Esophagus muscularis mucosa (tissue), 3 donors: ENCODE measurements at regions not wholly inside any gene's neighbourhood (a gene's known extent, or its start where the extent isn't known, plus 50 kb on each side); places are given as distances from the start of the nearest gene placed in this dataset.

Experiments used
- CTCF ChIP-seq, 3 experiments: fragments of 200-600 bp in 2 of 3; fragments of 450-650 bp in 1 of 3; sonication (generic) in 2 of 3; IDR thresholded peaks; one replicate each; pipeline ENCODE4 v1.5.1; 2017 to 2019; ENCODE audit warnings: antibody characterized with exemption in 3 of 3, mild to moderate bottlenecking in 2 of 3, moderate library complexity in 1 of 3
- POLR2A ChIP-seq: fragments of 450-650 bp; IDR thresholded peaks from one replicate; pipeline ENCODE4 v1.6.1; 2017; ENCODE audit warnings: antibody characterized with exemption, moderate library complexity, mild to moderate bottlenecking, low read depth

DNA sequence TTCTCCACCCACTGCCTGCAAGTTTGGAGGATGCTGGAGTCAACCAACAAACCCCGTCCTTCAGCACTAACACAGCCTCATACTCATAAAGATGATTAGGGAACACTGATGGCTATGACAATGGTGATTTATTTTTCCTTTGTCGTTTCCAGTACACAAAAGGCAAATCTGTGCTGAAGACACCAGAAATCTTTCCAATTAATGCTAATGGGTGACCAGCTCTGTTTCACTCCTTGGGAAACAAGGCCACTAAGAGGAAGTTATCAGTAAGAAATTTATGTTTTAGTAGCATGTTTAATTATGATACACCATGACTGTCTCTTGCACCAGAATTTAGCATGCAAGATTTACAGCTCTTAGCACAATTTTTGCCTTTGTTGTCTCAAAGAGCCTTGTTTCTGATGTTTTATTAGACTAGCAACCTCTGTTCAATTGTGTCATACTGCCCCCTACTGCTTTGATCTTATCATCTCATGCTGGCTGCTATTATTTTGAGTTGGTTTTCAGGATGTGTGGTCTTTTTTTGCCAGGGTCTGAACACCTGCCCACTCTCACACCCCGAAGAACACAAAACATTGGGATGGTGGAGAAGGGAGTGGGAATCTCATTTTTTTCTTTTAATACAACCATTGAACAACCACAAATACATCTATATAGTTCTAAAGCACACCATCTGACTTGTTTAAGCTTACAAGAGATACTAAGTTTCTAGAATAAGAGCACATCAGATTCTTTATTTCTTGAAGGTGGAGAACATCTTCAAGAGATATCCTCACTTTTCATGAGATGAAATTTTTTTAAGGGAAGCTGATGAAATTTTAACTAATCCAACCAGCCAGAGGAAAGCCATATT is 160.9 kb downstream of the SPTSSA start:
- TF ChIP-seq CTCF (IDR thresholded peaks at IDR 0.05): peak; percentile 59 to 67 (median 60)
- no peak for TF ChIP-seq POLR2A
